ENCODE measurements at regions not wholly inside any gene's neighbourhood (a gene's known extent, or its start where the extent isn't known, plus 50 kb on each side); places are given as distances from the start of the nearest gene placed in this dataset.

GRCh38 chr4:72857216-72857615, 212.3 kb downstream of the COX18 start:
- TF ChIP-seq, protein P1, sequence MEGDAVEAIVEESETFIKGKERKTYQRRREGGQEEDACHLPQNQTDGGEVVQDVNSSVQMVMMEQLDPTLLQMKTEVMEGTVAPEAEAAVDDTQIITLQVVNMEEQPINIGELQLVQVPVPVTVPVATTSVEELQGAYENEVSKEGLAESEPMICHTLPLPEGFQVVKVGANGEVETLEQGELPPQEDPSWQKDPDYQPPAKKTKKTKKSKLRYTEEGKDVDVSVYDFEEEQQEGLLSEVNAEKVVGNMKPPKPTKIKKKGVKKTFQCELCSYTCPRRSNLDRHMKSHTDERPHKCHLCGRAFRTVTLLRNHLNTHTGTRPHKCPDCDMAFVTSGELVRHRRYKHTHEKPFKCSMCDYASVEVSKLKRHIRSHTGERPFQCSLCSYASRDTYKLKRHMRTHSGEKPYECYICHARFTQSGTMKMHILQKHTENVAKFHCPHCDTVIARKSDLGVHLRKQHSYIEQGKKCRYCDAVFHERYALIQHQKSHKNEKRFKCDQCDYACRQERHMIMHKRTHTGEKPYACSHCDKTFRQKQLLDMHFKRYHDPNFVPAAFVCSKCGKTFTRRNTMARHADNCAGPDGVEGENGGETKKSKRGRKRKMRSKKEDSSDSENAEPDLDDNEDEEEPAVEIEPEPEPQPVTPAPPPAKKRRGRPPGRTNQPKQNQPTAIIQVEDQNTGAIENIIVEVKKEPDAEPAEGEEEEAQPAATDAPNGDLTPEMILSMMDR (IDR thresholded peaks at IDR 0.05), result no peak
- TF ChIP-seq POLR2A (IDR thresholded peaks at IDR 0.05) (no peak), POLR2AphosphoS5 (IDR thresholded peaks at IDR 0.05) (no peak)

Measured in upper lobe of left lung (tissue), 4 donors.